EL (cell line): ENCODE measurements at regions not wholly inside any gene's neighbourhood (a gene's known extent, or its start where the extent isn't known, plus 50 kb on each side); places are given as distances from the start of the nearest gene placed in this dataset.

Source experiments
- DNase-seq: peaks from one replicate; pipeline ENCODE4 v3.0.0-alpha.2; 2016

DNA sequence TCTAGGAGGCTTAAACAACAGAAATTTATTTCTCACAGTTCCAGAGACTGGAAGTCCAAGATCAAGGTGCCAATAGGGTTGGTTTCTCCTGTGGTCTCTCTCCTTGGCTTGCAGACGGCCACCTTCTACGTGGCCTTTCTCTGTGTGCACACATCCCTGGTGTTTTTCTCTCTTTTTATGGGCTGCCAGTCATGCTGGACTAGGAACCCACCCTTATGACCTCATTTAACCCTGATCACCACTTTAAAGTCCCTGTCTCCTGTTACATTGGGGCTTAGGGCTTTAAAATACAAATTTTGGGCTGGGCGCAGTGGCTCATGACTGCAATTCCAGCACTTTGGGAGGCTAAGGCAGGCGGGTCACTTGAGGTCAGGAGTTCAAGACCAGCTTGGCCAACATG, 157.1 kb downstream of the TLE1 start:
- no peak for DNase-seq

DNA sequence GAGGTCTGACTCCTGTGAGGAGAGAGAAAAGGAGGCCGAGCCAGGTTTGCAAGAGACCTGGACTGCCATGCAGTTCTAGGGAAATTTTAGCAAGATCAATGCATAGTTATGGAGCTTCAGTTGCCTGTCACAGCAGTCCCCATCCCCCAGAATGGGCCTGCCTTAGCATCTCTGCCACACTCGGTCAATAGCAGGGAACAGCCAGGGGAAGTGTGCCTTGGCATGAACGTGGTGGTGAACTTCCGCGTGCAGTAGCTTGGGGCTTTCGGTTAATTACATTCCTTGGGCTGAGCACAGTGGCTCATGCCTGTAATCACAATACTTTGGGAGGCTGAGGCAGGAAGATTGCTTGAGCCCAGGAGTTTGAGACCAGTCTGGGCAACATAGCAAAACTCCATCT, 157.8 kb downstream of the TLE1 start:
- no peak for DNase-seq

DNA sequence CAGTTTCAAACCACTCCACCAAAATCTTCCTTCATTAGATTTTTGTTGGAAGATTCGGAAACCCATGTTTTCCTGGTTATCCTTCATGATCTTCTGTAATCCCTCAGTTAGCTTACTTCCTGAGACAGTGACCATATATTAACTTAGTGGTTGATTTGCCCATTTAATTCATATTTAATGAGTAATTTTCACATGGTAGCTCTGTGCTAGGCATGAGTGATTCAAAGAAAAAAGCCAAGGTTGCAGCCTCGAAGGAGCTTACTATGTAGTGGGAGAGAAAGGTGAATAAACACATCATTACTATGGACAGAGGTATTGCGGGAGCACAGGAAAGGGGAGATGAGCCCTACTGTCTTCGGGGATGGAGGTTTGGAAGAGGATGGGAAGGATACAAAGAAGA, 158.5 kb downstream of the TLE1 start:
- no peak for DNase-seq

DNA sequence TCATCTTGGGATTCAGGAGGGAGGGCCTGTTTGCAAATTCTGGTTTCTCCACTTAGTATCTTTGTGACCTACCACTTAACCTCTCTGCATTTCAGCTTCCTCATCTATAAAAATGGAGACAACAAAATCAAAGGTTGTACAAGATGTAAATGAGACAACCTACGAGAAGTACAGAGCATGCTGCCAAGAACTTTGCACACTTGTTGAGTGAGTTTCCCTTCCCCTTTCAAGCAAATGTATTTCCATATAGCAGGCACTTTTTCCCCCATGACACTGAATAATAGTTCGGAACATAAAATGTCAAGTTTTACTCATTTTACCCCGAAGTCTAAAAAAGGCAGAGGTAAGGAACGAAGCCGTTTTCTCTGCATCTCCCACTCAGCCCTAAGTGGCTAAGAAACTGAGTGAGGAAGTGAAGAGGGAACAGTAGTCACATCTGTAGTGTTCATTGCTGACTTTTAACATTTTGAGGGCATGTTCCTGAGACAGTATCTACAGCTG, 159.0 kb downstream of the TLE1 start:
- DNase-seq: no peak

DNA sequence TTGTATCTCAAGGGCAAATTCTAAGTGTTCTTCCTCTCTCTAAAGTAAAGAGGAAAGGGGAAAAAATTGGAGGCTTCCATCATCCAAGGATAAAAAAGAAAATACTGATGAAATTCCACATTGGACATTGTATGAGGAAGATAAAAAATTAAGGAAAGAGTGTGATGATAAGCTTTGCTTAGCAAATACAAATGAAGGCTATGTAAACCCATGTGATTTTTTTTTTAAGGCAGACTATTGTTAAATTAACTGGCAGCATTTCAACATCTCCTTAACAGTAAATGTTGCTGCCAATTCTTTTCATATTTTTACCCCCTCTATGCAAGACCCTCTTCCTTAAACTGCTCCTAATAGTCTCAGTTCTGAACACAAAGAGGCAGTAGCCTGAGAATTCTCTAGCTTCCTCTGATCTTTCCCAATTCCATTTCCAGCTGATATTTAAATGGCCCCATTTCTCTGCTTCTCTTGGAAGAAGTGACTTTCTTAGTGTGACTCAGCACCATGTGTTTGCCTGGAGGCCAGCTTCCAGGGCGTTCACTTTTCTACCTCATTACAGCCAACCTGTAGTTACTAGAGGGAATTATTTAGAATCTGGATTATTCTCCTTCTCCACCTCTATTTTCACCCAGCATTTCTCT, 159.7 kb downstream of the TLE1 start:
- peak; percentile 67 for DNase-seq

DNA sequence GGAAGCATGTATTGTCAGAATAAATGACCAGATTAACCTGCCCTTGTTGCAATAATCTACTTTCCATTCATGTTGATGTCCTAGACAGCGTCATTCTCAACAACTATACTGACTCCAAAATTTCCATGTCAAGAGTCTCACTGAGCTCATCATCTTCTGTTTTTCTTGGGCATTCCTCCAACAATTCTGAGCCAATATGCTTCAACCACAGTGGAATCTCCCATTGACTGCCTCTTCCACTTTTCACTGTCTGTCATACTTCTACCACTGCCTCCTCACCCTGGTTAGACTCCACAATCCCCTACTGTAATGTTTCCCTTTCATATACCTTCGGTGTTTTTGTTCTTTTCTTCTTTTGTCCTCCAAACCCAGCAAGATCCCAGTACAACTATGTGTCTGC, 162.8 kb downstream of the TLE1 start:
- DNase-seq: peak; percentile 68

DNA sequence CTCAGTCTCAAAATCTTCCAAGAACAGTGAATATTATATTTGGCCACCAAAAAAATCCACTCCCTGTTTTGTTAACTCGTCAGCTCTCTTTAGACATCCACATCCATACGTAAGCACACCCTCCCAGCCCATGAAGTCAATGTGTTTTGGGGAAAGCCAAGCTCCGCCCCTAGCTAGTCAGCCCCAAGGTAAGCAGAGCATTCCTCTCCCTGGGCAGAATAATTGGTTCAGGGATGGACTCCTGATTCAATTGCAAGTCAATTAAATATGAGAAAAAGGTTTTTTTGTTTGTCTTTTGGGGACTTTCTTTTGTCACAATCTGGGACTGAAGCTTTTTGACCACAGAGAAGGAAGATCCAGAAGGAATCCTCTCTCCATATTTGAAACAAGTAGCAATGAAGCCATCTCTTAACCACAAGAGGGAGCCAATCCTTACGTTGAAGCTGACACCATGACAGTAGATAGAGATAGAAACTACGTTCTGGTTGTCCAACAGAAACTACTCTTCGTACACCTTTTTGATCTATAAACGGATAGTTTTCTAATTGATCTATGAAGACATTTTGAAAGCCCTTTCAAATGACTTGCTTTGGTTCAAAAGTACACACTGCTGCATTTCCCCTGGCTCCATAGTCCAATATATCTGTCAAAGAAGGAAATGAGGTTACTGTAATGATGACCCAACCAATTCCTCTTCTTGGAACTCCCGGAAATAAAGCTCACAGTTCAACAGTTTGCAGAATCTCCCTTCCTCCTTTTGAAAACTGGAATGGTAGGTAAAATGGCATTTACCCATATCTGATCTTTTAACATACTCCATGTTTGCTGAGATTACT, 166.4 kb downstream of the TLE1 start:
- peak; percentile 68 for DNase-seq

DNA sequence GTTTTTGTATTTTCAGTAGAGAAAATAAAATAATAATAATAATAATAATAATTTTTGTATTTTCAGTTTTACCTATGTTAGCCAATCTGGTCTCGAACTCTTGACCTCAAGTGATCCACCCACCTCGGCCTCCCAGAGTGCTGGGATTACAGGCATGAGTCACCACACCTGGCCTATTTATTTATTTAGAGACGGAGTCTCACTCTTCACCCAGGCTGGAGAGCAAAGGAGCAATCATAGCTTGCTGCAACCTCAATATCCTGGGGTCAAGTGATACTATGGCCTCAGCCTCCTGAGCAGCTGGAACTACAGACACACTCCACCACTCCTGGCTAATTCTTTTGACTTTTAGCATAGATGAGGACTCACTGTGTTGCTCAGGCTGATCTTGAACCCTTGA, 167.5 kb downstream of the TLE1 start:
- DNase-seq: no peak

DNA sequence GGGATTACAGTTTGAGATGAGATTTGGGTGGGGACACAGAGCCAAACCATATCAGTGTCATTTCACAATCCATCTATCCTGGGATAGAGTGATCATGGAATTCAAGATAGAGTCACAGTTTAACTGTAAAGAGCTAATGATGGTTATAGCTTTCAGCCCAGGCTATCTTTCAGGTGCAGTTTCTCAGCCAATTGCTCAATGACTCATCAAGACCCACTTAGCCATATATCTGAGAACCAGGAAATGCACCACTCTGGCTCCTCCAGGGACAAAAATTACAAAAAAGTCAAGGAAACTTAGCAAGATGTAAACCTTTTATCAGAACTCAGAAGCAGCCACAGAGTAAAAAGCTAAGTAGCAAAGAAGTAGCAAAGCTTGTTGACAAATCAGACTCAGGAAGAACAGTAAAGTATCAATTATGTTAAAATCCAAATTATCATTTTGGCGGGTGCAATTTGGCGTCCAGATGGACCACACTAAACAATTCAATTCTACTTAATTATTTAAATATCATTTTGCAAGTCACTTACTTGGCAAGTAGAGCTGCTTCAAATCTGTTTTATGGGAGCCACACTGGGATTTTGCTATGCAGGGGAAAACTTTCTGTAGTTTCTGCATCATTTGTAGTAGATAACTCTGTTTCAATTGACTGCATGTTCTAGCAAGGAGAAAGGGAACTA, 169.4 kb downstream of the TLE1 start:
- no peak for DNase-seq

DNA sequence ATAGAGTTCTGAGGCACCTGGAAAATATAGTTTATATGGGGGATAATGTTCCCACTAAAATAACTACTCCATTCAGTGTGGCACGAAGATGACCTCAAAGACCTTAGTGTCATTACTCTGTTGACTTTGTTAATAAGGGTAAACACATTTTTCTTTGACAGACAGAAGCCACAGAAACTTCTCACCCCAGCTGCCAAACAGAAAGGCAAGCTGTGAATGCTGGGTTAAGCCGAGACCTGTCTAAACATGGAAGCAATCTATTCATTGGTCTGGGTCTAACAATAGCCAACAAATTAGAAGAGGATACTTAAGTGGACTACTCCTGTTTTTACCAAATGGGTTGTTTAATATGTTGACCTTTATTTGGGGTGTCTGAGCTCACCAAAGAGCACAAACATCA, 171.4 kb downstream of the TLE1 start:
- DNase-seq: no peak

DNA sequence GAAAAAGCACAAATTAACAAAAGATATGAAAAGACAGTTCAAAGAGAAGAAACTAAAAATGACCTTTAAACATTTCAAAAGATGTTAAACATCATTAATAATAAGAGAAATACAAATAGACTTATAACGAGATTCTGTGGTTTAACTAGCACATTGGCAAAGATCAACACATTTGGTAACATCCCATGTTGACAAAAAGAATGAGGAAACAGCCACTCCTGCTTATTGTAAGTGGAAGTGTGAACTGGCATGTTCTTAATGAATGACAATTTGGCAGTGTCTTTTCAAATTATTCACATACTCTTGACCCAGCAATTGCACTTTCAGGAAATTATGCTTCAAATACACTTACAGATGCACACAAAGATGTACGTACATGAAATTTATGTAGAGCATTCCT, 176.3 kb downstream of the TLE1 start:
- DNase-seq: no peak

DNA sequence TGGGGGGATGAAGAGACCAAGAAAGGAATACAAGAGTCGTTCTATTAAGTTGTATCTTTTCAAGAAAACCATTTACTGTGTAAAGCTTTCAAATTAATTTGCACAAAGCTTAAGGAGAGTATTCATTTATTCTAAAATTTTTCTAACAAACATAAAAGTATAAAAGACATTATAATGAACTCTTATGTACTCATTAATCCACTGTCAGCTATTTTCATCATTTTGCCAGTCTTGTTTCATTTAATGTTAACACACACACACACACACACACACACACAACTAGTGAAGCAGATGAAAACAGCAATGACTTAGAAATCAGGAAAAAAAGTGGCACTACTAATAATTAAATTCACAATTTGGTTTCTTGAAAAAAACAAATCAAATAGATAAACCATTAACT, 176.7 kb downstream of the TLE1 start:
- no peak for DNase-seq

DNA sequence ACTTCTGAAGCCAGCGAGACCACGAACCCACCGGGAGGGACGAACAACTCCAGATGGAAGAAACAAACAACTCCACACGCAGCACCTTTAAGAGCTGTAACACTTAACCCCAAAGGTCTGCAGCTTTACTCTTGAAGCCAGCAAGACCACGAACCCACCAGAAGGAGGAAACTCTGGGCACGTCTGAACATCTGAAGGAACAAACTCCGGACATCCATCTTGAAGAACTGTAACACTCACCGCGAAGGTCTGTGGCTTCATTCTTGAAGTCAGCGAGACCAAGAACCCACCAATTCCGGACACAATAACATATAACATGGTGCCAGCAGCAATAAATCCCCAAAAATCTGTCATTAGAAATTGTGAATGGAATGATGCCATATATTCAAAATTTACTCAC, 180.9 kb downstream of the TLE1 start:
- no peak for DNase-seq

DNA sequence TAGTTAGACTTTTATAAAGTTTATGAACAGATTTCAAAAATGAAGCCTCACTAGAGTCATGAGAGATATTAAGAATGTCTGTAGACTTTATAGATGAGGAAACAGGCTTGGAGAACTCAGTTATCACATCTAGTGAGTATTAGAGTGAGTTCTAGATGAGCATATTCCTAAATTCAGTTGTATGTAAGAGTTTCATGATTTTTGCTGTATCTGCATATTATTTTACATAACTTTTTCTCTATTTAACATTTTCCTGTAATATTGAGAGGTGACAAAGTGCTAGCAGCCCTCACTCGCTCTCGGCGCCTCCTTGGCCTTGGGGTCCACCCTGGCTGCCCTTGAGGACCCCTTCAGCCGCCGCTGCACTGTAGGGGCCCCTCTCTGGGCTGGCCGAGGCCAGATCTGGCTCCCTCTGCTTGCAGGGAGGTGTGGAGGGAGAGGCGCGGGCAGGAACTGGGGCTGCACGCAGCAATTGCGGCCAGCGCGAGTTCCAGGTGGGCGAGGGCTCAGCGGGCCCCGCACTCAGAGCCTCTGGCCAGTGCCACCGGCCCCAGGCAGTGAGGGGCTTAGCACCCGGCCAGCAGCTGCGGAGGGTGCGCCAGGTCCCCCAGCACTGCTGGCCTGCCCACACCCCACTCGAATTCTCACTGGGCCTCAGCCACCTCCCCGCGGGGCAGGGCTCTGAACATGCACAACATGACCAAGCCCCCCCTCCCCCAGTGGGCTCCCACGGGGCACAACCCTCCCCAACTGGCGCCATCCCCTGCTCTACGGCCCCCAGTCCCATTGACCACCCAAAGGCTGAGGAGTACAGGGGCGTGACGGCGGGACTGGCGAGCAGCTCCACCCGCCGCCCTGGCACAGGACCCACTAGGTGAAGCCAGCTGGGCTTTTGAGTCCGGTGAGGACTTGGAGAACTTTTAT, 182.1 kb downstream of the TLE1 start:
- DNase-seq: no peak

DNA sequence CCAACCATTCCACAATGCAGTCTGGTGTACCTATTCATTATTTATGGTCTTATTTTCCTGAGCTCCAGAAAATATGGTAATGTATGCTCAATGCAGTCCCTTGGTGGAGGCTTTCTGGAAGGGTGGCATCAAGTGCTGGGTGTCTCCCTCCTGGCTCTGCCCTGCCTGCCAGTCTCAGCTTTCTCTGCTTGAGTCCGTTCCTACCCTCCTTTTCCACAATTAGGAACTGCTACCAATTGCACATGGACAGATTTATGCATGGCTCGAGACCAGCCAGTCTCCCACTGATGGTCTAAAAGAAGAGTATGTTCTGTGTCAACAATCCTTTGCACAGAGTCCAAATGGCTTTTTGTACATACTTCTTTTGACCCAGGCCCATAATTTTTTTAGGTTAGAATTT, 189.8 kb downstream of the TLE1 start:
- no peak for DNase-seq

DNA sequence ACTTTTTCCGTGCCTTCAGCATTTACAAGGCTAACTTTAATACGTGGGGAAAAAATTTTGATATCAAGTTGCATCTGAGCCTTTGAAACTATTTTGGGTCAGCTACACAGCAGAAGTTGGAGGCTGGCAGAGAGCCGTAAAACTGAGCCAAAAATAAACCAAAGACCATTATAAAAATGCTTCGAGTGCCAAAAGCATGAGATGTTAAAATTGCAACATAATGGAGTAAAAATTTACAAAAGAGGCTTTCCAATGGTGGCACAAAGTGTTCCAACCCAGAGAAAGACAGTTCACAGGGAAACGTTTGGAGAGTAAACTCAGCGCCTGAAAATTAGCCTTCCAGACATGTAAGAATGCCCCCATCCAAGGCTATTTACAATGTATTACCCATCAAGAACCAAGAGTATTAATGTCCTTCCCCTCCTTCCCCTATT, 190.3 kb downstream of the TLE1 start:
- DNase-seq: peak; percentile 84

DNA sequence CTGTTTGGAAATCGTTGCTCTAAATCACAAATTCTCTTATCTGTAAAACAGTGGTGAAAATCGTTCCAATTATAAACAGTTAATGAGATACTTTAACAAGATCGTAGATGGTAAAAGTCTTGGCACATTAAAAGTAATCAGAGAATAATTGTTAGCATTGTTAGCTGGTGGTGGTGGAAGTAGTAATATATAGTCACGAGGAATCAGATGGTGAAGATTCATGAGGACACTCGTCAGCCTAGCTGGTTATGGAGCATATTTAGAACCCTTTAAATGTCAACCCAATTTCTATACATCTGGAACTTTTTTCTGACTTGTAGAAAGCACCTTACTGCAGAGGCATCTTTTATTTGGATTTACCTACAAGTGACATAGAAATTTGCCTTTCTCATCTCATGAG, 190.8 kb downstream of the TLE1 start:
- DNase-seq: no peak

DNA sequence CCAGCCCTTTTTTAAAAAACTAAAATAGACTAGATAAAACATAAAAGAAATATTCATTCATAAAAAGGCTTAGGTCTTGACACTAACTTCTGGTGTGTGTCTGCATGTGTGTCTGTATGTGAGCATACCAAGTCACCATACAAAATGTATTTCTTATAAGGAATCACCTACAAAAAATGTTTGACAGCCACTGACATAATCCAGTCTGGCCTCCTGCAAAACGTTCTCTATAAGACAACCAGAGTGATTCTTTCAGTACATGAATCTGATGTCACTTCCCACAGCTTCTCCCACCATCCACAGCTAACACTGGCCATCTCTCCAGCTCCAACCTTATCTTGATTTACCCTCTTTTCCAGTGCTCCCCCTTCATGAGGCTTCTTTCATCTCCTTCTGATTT, 192.3 kb downstream of the TLE1 start:
- DNase-seq: peak; percentile 35

DNA sequence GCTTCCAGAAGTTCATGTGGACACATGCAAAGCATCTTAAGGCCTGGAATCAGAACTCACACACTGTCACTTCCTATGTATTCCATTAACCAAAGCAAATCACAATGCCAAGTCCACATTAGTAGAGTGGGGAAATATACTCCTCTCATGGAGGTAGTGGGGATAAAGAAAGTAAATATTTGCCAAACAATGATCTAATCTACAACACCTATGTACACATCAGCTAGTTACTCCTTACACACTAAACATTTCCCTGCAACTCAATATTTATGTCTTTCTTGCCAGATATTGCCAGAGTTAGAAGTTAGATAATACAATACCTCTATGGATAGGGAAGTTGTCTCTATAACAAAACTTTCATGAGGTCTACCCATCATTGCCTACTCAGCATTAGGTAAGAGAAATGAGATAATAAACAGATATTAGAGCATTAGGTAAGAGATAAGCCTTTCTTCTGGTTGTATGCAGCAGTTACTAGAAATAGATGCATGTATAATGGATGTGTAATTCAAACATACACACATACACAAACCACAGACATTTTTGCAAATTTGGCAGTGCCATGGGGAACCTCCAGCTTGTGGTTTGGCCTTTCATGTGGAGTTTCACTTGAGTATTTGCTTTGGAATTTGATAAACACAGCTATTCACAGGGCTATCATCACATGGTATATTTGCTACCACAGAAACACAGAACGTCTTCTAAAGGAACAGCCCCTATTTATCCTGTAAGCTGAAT, 196.5 kb downstream of the TLE1 start:
- peak; percentile 97 for DNase-seq

DNA sequence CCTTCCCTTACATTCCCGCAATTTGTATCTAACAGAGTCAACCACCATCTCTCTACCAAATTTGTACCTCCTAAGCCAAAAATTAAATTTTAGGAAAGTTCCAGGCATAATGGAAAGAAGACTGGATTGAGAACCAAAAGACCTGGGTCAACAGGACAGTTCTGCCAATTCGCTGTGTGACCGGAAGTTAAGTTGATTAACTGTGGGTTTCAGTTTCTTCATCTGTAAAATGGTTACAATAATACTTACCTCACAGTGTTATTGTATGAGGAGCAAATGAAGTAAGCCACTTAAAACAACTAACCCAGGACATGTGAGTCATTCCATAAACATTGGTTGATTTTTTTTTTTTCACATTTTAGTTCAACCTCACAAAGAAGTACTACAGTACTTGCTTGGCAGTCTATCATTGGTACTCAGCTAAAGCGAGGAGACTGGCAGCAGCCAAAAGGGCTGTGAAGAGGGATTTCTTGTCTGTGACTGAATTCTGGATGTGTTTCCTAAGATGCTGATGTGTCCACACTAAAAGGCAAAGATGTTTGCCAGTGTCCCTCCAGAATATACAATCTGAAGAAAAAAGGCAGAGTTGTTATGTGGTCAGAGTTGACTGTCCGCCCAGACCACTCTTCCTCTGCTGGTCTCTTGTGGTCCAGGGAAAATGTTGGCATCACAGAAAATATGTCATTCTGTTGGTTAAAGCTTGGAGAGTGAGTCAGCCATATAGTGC, 198.6 kb downstream of the TLE1 start:
- DNase-seq: peak; percentile 73

DNA sequence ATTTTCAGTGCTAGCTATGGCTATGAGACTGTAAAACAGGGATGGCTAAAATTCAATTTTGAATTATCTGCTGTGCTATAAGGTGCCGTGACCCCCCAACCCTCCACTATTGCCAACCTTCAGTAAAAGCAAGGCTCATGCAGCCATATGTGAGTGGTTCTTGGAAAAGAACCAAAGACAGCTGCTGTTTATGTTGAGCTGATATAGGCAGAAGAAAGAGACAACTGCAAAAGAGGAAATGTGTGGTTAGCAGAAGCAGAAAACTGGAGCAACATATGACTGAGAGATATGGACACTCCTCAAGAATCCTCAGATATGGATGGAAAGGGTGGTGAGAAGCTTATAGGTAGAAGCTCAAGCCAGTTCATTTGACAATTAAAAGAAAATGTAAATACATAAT, 200.3 kb downstream of the TLE1 start:
- no peak for DNase-seq
